CD4-positive, alpha-beta T cell treated with Interleukin-6 at 100 ng/mL for 8 hours (primary cell): ENCODE measurements at regions not wholly inside any gene's neighbourhood (a gene's known extent, or its start where the extent isn't known, plus 50 kb on each side); places are given as distances from the start of the nearest gene placed in this dataset.

Experiments used
- DNase-seq: peaks from one replicate; pipeline ENCODE4 v3.0.0-alpha.2; 2020; ENCODE audit warnings: mixed read lengths, low spot score

GRCh38 chr14:97581016-97581415 lies 783.8 kb downstream of the VRK1 start:
- DNase-seq, result no peak

- no peak for DNase-seq
These were observed 784.8 kb downstream of the VRK1 start for GRCh38 chr14:97582022-97582421.

GRCh38 chr14:97584528-97584927 lies 787.3 kb downstream of the VRK1 start:
- no peak for DNase-seq

GRCh38 chr14:97592341-97592980 lies 795.3 kb downstream of the VRK1 start:
- DNase-seq, result peak; percentile 31

- no peak for DNase-seq
These were observed 797.1 kb downstream of the VRK1 start for GRCh38 chr14:97594306-97594705.

GRCh38 chr14:97602438-97603117 lies 805.4 kb downstream of the VRK1 start:
- peak; percentile 91 for DNase-seq

GRCh38 chr14:97603201-97603600 lies 806.0 kb downstream of the VRK1 start:
- peak; percentile 64 for DNase-seq

- no peak for DNase-seq
These were observed 807.5 kb downstream of the VRK1 start for GRCh38 chr14:97604731-97605130.

- DNase-seq, result no peak
These were observed 821.2 kb downstream of the VRK1 start for GRCh38 chr14:97618401-97618800.

- no peak for DNase-seq
These were observed 821.9 kb downstream of the VRK1 start for GRCh38 chr14:97618917-97619690.

- DNase-seq, result peak; percentile 23
These were observed 822.9 kb downstream of the VRK1 start for GRCh38 chr14:97620066-97620465.

- DNase-seq, result no peak
These were observed 827.8 kb downstream of the VRK1 start for GRCh38 chr14:97624985-97625384.

GRCh38 chr14:97625477-97625876 lies 828.3 kb downstream of the VRK1 start:
- DNase-seq, result no peak

GRCh38 chr14:97626088-97626487 lies 828.9 kb downstream of the VRK1 start:
- no peak for DNase-seq

GRCh38 chr14:97630249-97630648 lies 833.1 kb downstream of the VRK1 start:
- DNase-seq, result no peak

GRCh38 chr14:97633131-97633738 lies 836.1 kb downstream of the VRK1 start:
- DNase-seq, result no peak

- DNase-seq, result peak; percentile 28
These were observed 837.6 kb downstream of the VRK1 start for GRCh38 chr14:97634751-97635150.

- DNase-seq, result no peak
These were observed 841.7 kb downstream of the VRK1 start for GRCh38 chr14:97638864-97639263.

GRCh38 chr14:97640031-97640430 lies 842.8 kb downstream of the VRK1 start:
- no peak for DNase-seq

- no peak for DNase-seq
These were observed 844.6 kb downstream of the VRK1 start for GRCh38 chr14:97641827-97642226.

- no peak for DNase-seq
These were observed 845.4 kb downstream of the VRK1 start for GRCh38 chr14:97642631-97643030.

GRCh38 chr14:97644365-97644764 lies 847.2 kb downstream of the VRK1 start:
- DNase-seq, result no peak

GRCh38 chr14:97649752-97650151 lies 852.6 kb downstream of the VRK1 start:
- DNase-seq, result no peak
